ENCODE measurements at regions not wholly inside any gene's neighbourhood (a gene's known extent, or its start where the extent isn't known, plus 50 kb on each side); places are given as distances from the start of the nearest gene placed in this dataset.

- no peak overlapping the region for H3K4me3 ChIP-seq (ENCODE audit: low read depth, low read length)
- no peak for DNase-seq (ENCODE audit: low read depth)
- no peak for TF ChIP-seq CTCF (IDR thresholded peaks at IDR 0.05; ENCODE audit: control insufficient read depth, extremely low read depth, insufficient read depth)
Observed at GRCh38 chr1:72763481-72763880, 481.1 kb upstream of the NEGR1 start.

GRCh38 chr1:72759486-72759885 lies 477.1 kb upstream of the NEGR1 start:
- no peak for TF ChIP-seq CTCF (IDR thresholded peaks at IDR 0.05; ENCODE audit: control insufficient read depth, extremely low read depth, insufficient read depth)
- no peak for DNase-seq (ENCODE audit: low read depth)
- H3K4me3 ChIP-seq (ENCODE audit: low read depth, low read length) = no peak overlapping the region

GRCh38 chr1:72757843-72758242 lies 475.5 kb upstream of the NEGR1 start:
- TF ChIP-seq CTCF (IDR thresholded peaks at IDR 0.05; ENCODE audit: control insufficient read depth, extremely low read depth, insufficient read depth) = no peak
- no peak overlapping the region for H3K4me3 ChIP-seq (ENCODE audit: low read depth, low read length)
- DNase-seq (ENCODE audit: low read depth) = no peak

GRCh38 chr1:72745413-72745812 lies 463.1 kb upstream of the NEGR1 start:
- DNase-seq (ENCODE audit: low read depth) = no peak
- no peak for TF ChIP-seq CTCF (IDR thresholded peaks at IDR 0.05; ENCODE audit: control insufficient read depth, extremely low read depth, insufficient read depth)
- no peak overlapping the region for H3K4me3 ChIP-seq (ENCODE audit: low read depth, low read length)

GRCh38 chr1:72734415-72734814 lies 452.1 kb upstream of the NEGR1 start:
- no peak for DNase-seq (ENCODE audit: low read depth)
- no peak for TF ChIP-seq CTCF (IDR thresholded peaks at IDR 0.05; ENCODE audit: control insufficient read depth, extremely low read depth, insufficient read depth)

GRCh38 chr1:72724951-72725861 lies 442.9 kb upstream of the NEGR1 start:
- no peak for TF ChIP-seq CTCF (IDR thresholded peaks at IDR 0.05; ENCODE audit: control insufficient read depth, extremely low read depth, insufficient read depth)
- no peak for DNase-seq (ENCODE audit: low read depth)
- H3K4me3 ChIP-seq (ENCODE audit: low read depth, low read length) = no peak overlapping the region

More at GRCh38 chr1:72734415-72734814, 452.1 kb upstream of the NEGR1 start:
- H3K4me3 ChIP-seq (ENCODE audit: low read depth, low read length) = no peak overlapping the region

GRCh38 chr1:72705921-72706320 lies 423.6 kb upstream of the NEGR1 start:
- no peak for TF ChIP-seq CTCF (IDR thresholded peaks at IDR 0.05; ENCODE audit: control insufficient read depth, extremely low read depth, insufficient read depth)
- no peak for DNase-seq (ENCODE audit: low read depth)
- H3K4me3 ChIP-seq (ENCODE audit: low read depth, low read length) = no peak overlapping the region

All from LNCaP clone FGC (cell line).